Neuronal stem cell (in vitro differentiated cells): ENCODE measurements at regions not wholly inside any gene's neighbourhood (a gene's known extent, or its start where the extent isn't known, plus 50 kb on each side); places are given as distances from the start of the nearest gene placed in this dataset.
A peak's percentile ranks its signal among the peaks of the same experiment; 100 is the strongest.

ENCODE experiments used
- DNase-seq: peaks from one replicate; pipeline ENCODE4 v3.0.0-alpha.2; 2013; ENCODE audit warnings: low spot score
- H2AFZ ChIP-seq: one replicate; pipeline ENCODE4 v1.6.1; 2013; ENCODE audit warnings: mild to moderate bottlenecking, low read length, inconsistent platforms
- H2AK5ac ChIP-seq: 2 replicates; pipeline ENCODE4 v1.6.1; 2013; ENCODE audit warnings: low read depth, mild to moderate bottlenecking, inconsistent platforms, low read length, moderate library complexity, mixed read lengths
- H2BK120ac ChIP-seq: 2 replicates; pipeline ENCODE4 v1.6.1; 2013; ENCODE audit warnings: low read depth, mild to moderate bottlenecking, inconsistent platforms, low read length, moderate library complexity, mixed read lengths
- H2BK12ac ChIP-seq: one replicate; pipeline ENCODE4 v1.6.1; 2013; ENCODE audit warnings: low read length, inconsistent platforms
- H2BK15ac ChIP-seq: 2 replicates; pipeline ENCODE4 v1.6.1; 2013; ENCODE audit warnings: mild to moderate bottlenecking, low read length, inconsistent platforms, mixed read lengths
- H2BK5ac ChIP-seq: one replicate; pipeline ENCODE4 v1.6.1; 2013; ENCODE audit warnings: inconsistent platforms, mild to moderate bottlenecking, low read length, moderate library complexity
- H3K14ac ChIP-seq: one replicate; pipeline ENCODE4 v1.6.1; 2013; ENCODE audit warnings: low read length, inconsistent platforms
- H3K18ac ChIP-seq: 2 replicates; pipeline ENCODE4 v1.6.1; 2013; ENCODE audit warnings: low read length, inconsistent platforms
- H3K23ac ChIP-seq: 2 replicates; pipeline ENCODE4 v1.6.1; 2013; ENCODE audit warnings: low read depth, mild to moderate bottlenecking, mixed read lengths, low read length, inconsistent platforms; ENCODE audit not compliant: poor library complexity
- H3K27ac ChIP-seq: replicated peaks from 3 replicates; pipeline ENCODE4 v1.5.1; 2013; ENCODE audit warnings: low read length, inconsistent platforms
- H3K27me3 ChIP-seq, 3 experiments: 2 replicates each; pipeline ENCODE4 v1.6.1; 2013; ENCODE audit warnings: low read length in 3 of 3, mild to moderate bottlenecking in 2 of 3, inconsistent platforms in 1 of 3, low read depth in 1 of 3, mixed read lengths in 1 of 3, moderate library complexity in 1 of 3; ENCODE audit not compliant: control insufficient read depth in 3 of 3, insufficient read depth in 3 of 3
- H3K36me3 ChIP-seq, 2 donors: replicated peaks in 1 of 2; 2 replicates each; pipeline ENCODE4 v1.6.1; 2013; ENCODE audit warnings: low read length in 2 of 2; ENCODE audit not compliant: control insufficient read depth in 2 of 2, insufficient read depth in 2 of 2
- H3K4ac ChIP-seq: 2 replicates; pipeline ENCODE4 v1.6.1; 2013; ENCODE audit warnings: inconsistent platforms, mild to moderate bottlenecking, low read length, moderate library complexity
- H3K4me1 ChIP-seq, 2 donors: 1 replicate in 1 of 2; 2 replicates in 1 of 2; pipeline ENCODE4 v1.6.1; 2013; ENCODE audit warnings: low read length in 2 of 2, low read depth in 1 of 2; ENCODE audit not compliant: control insufficient read depth in 2 of 2, insufficient read depth in 1 of 2
- H3K4me2 ChIP-seq: one replicate; pipeline ENCODE4 v1.6.1; 2013; ENCODE audit warnings: mild to moderate bottlenecking, low read length, inconsistent platforms; ENCODE audit not compliant: insufficient read depth, poor library complexity, severe bottlenecking
- H3K4me3 ChIP-seq, 2 donors: 2 replicates each; pipeline ENCODE4 v1.5.1; 2013; ENCODE audit warnings: low read length in 2 of 2, mild to moderate bottlenecking in 2 of 2, inconsistent platforms in 1 of 2, moderate library complexity in 1 of 2
- H3K79me1 ChIP-seq: one replicate; pipeline ENCODE4 v1.6.1; 2013; ENCODE audit warnings: low read depth, mild to moderate bottlenecking, inconsistent platforms, low read length, moderate library complexity
- H3K9ac ChIP-seq: one replicate; pipeline ENCODE4 v1.6.1; 2013; ENCODE audit warnings: mild to moderate bottlenecking, low read depth, low read length, inconsistent platforms; ENCODE audit not compliant: poor library complexity
- H3K9me3 ChIP-seq, 2 donors: replicated peaks in 1 of 2; 2 replicates each; pipeline versions ENCODE3 to v1.6.1; 2013; ENCODE audit warnings: low read length in 2 of 2, mild to moderate bottlenecking in 2 of 2, inconsistent platforms in 1 of 2, low read depth in 1 of 2, mixed read lengths in 1 of 2, moderate library complexity in 1 of 2; ENCODE audit not compliant: control insufficient read depth in 2 of 2, insufficient read depth in 1 of 2
- H4K8ac ChIP-seq: one replicate; pipeline ENCODE4 v1.6.1; 2013; ENCODE audit warnings: low read depth, mild to moderate bottlenecking, inconsistent platforms, low read length, moderate library complexity
- H4K91ac ChIP-seq: one replicate; pipeline ENCODE4 v1.6.1; 2013; ENCODE audit warnings: low read length, low read depth, mild to moderate bottlenecking, inconsistent platforms; ENCODE audit not compliant: poor library complexity
- WGBS, 2 donors: extraction: QIAGEN DNeasy Blood & Tissue Kit; methylation state at CpG; one replicate each; pipeline ENCODE4 v1.1.7; 2013; ENCODE audit warnings: missing lambda C conversion rate in 2 of 2, mixed read lengths in 1 of 2; ENCODE audit not compliant: insufficient read length in 2 of 2, insufficient replicate concordance in 1 of 2; ENCODE audit errors: extremely low coverage in 2 of 2; 5-methylcytosine and 5-hydroxymethylcytosine counted together

GRCh38 chr7:85478530-85478929 lies 291.7 kb upstream of the SEMA3D start:
- WGBS, 2 donors, result no CpG with 5 or more reads among the region's 5 CpGs
- Histone ChIP-seq H2AFZ (peak overlapping the region; percentile 44), H3K14ac (no peak overlapping the region), H2BK120ac (no peak overlapping the region), H4K91ac (no peak overlapping the region), H3K36me3 (no peaks in the 10 kb centered on the region), H2BK12ac (no peak overlapping the region), H3K4me2 (no peak overlapping the region), H2BK15ac (no peak overlapping the region), H2BK5ac (no peak overlapping the region), H3K4me1 (no peaks in the 10 kb centered on the region), H3K4ac (no peak overlapping the region), H4K8ac (no peak overlapping the region), H3K27ac (no peak overlapping the region), H3K9me3 (no peaks in the 10 kb centered on the region), H3K23ac (no peak overlapping the region), H3K27me3 (no peaks in the 10 kb centered on the region), H2AK5ac (no peak overlapping the region), H3K4me3 (no peak overlapping the region), H3K18ac (no peak overlapping the region), H3K9ac (no peak overlapping the region), H3K79me1 (no peaks in the 10 kb centered on the region)
- DNase-seq, result no peak

DNA sequence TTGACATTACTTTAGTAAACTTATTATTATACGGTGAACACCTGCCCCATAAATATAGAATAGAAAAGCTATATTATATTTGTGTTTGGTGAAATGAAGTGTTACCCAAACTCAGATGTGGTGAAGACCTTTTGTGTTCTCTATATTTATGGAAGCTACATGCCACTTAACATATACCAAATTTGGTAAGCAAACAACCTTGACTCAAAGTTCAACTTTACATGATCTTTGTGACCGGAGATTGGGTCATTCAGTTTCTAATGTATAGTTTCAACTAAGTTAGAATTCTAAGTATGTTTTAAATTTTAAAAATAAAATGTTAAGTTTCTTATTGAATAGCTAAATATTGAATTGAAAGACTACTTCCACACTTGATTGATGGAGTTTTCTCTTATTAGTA lies 288.6 kb upstream of the SEMA3D start:
- H2BK120ac ChIP-seq, result no peak overlapping the region
- no peak overlapping the region for H3K23ac ChIP-seq
- H3K14ac ChIP-seq, result no peak overlapping the region
- no peaks in the 10 kb centered on the region for H3K9me3 ChIP-seq
- H4K8ac ChIP-seq, result no peak overlapping the region
- H2AK5ac ChIP-seq, result no peak overlapping the region
- H2AFZ ChIP-seq, result no peak overlapping the region
- H4K91ac ChIP-seq, result no peak overlapping the region
- no peak overlapping the region for H3K4me2 ChIP-seq
- no peaks in the 10 kb centered on the region for H3K79me1 ChIP-seq
- H3K4me3 ChIP-seq, result no peak overlapping the region
- H3K18ac ChIP-seq, result no peak overlapping the region
- no peak overlapping the region for H2BK12ac ChIP-seq
- H2BK15ac ChIP-seq, result no peak overlapping the region
- no peaks in the 10 kb centered on the region for H3K36me3 ChIP-seq
- no peak overlapping the region for H2BK5ac ChIP-seq
- no peak overlapping the region for H3K27ac ChIP-seq
- H3K27me3 ChIP-seq, result no peaks in the 10 kb centered on the region
- H3K9ac ChIP-seq, result no peak overlapping the region
- no peak for DNase-seq
- WGBS, 2 donors, result no CpG with 5 or more reads among the region's 2 CpGs
- H3K4me1 ChIP-seq, result peaks cover 0 to 3% of the 10 kb centered on the region in 2 donors
- no peak overlapping the region for H3K4ac ChIP-seq

- no peak overlapping the region for H2BK5ac ChIP-seq
- H2AFZ ChIP-seq, result no peak overlapping the region
- no peak overlapping the region for H3K4me2 ChIP-seq
- no CpG with 5 or more reads among the region's 5 CpGs for WGBS, 2 donors
- no peak overlapping the region for H2AK5ac ChIP-seq
- no peak overlapping the region for H3K14ac ChIP-seq
- H2BK15ac ChIP-seq, result no peak overlapping the region
- H4K8ac ChIP-seq, result no peak overlapping the region
- no peaks in the 10 kb centered on the region for H3K36me3 ChIP-seq
- H3K4ac ChIP-seq, result no peak overlapping the region
- no peak overlapping the region for H2BK12ac ChIP-seq
- no peak overlapping the region for H2BK120ac ChIP-seq
- no peak overlapping the region for H3K18ac ChIP-seq
- H3K27me3 ChIP-seq, result no peaks in the 10 kb centered on the region
- no peaks in the 10 kb centered on the region for H3K79me1 ChIP-seq
- H3K9ac ChIP-seq, result no peak overlapping the region
- H4K91ac ChIP-seq, result no peak overlapping the region
- no peak overlapping the region for H3K4me3 ChIP-seq
- no peak overlapping the region for H3K23ac ChIP-seq
- peaks cover 0 to 3% of the 10 kb centered on the region in 2 donors for H3K4me1 ChIP-seq
- no peak for DNase-seq
- H3K9me3 ChIP-seq, result no peaks in the 10 kb centered on the region
- no peak overlapping the region for H3K27ac ChIP-seq
Observed at GRCh38 chr7:85475071-85475470, 288.2 kb upstream of the SEMA3D start.

GRCh38 chr7:85474234-85474633 lies 287.4 kb upstream of the SEMA3D start:
- H2BK5ac ChIP-seq, result no peak overlapping the region
- no peak for DNase-seq
- H2AK5ac ChIP-seq, result no peak overlapping the region
- H3K23ac ChIP-seq, result no peak overlapping the region
- H3K9ac ChIP-seq, result no peak overlapping the region
- H4K91ac ChIP-seq, result no peak overlapping the region
- H3K79me1 ChIP-seq, result no peaks in the 10 kb centered on the region
- no peak overlapping the region for H2AFZ ChIP-seq
- no peak overlapping the region for H3K18ac ChIP-seq
- H3K9me3 ChIP-seq, result no peaks in the 10 kb centered on the region
- no peak overlapping the region for H4K8ac ChIP-seq
- H3K4me3 ChIP-seq, result no peak overlapping the region
- H3K27ac ChIP-seq, result no peak overlapping the region
- H2BK12ac ChIP-seq, result no peak overlapping the region
- H3K36me3 ChIP-seq, result no peaks in the 10 kb centered on the region
- H3K27me3 ChIP-seq, result no peaks in the 10 kb centered on the region
- no peak overlapping the region for H3K4me2 ChIP-seq
- no peak overlapping the region for H2BK120ac ChIP-seq
- peaks cover 0 to 3% of the 10 kb centered on the region in 2 donors for H3K4me1 ChIP-seq
- no peak overlapping the region for H2BK15ac ChIP-seq
- no peak overlapping the region for H3K14ac ChIP-seq
- H3K4ac ChIP-seq, result no peak overlapping the region
- WGBS, 2 donors, result no CpG with 5 or more reads among the region's 2 CpGs
